Calu3 (cell line): ENCODE measurements at regions not wholly inside any gene's neighbourhood (a gene's known extent, or its start where the extent isn't known, plus 50 kb on each side); places are given as distances from the start of the nearest gene placed in this dataset.

ENCODE experiments used
- BruUV-seq: library from RNA; stranded (reverse); fragments of 400-500 nt; replicated peaks from 2 replicates; lab custom pipeline; 2021; lab: Mats Ljungman, UMichigan
- CTCF ChIA-PET: fragments of 300-600 bp; sonication (Branson Sonifier 250); formaldehyde crosslinking; loops from one replicate; lab custom pipeline; 2022; ENCODE audit warnings: antibody characterized with exemption; lab: Charles Lee
- DNase-seq: peaks from one replicate; pipeline ENCODE4 v3.0.0; 2022
- H3K27ac Mint-ChIP-seq: one replicate; pipeline ENCODE4 v1.8.0; 2022; ENCODE audit warnings: mixed read lengths; ENCODE audit not compliant: unreplicated experiment
- H3K27me3 Mint-ChIP-seq: one replicate; pipeline ENCODE4 v1.8.0; 2022; ENCODE audit warnings: mixed read lengths; ENCODE audit not compliant: unreplicated experiment
- H3K36me3 Mint-ChIP-seq: one replicate; pipeline ENCODE4 v1.8.0; 2022; ENCODE audit warnings: mild to moderate bottlenecking, moderate library complexity, mixed read lengths; ENCODE audit not compliant: insufficient read depth, unreplicated experiment
- H3K4me1 Mint-ChIP-seq: one replicate; pipeline ENCODE4 v1.8.0; 2022; ENCODE audit warnings: mild to moderate bottlenecking, low read depth, mixed read lengths; ENCODE audit not compliant: unreplicated experiment
- H3K4me3 Mint-ChIP-seq: one replicate; pipeline ENCODE4 v1.8.0; 2022; ENCODE audit warnings: mild to moderate bottlenecking, low read depth, moderate library complexity, mixed read lengths; ENCODE audit not compliant: unreplicated experiment
- H3K9me3 Mint-ChIP-seq: one replicate; pipeline ENCODE4 v1.8.0; 2022; ENCODE audit warnings: low read depth, mixed read lengths; ENCODE audit not compliant: unreplicated experiment
- CTCF ChIP-seq: fragments of 200-600 bp; IDR thresholded peaks from one replicate; pipeline ENCODE4 v1.8.0; 2022; ENCODE audit warnings: antibody characterized with exemption; ENCODE audit not compliant: unreplicated experiment
- intact Hi-C: fragments of 100-400 bp; cut with micrococcal nuclease; formaldehyde crosslinking; loops from one replicate; pipeline ENCODE4 v1.10.0; 2022; ENCODE audit not compliant: unreplicated experiment

- DNase-seq, result no peak
- H3K4me1 Mint-ChIP-seq, result no peaks in the 10 kb centered on the region
- intact Hi-C loops, result no loop called here
- H3K27me3 Mint-ChIP-seq, result no peaks in the 10 kb centered on the region
- H3K4me3 Mint-ChIP-seq, result no peak overlapping the region
- H3K27ac Mint-ChIP-seq, result no peak overlapping the region
- CTCF ChIA-PET, result interaction anchor here (0.6 kb wide), 1 partner anchor 530 kb away, joined by 3 read pairs; no protein-coding TSS in a partner anchor
- H3K36me3 Mint-ChIP-seq, result no peaks in the 10 kb centered on the region
- H3K9me3 Mint-ChIP-seq, result no peaks in the 10 kb centered on the region
- no TSS peak for BruUV-seq
- no peak for TF ChIP-seq CTCF
These were observed 518.5 kb upstream of the MARCKS start for GRCh38 chr6:113338644-113339043.

- CTCF ChIA-PET, result interaction anchor here (0.6 kb wide), 1 partner anchor 531 kb away, joined by 3 read pairs; no protein-coding TSS in a partner anchor
- intact Hi-C loops, result no loop called here
- TF ChIP-seq CTCF, result no peak
- Mint-ChIP-seq H3K9me3 (no peaks in the 10 kb centered on the region), H3K27me3 (no peaks in the 10 kb centered on the region), H3K36me3 (no peaks in the 10 kb centered on the region), H3K27ac (no peak overlapping the region), H3K4me3 (no peak overlapping the region), H3K4me1 (no peaks in the 10 kb centered on the region)
- no peak for DNase-seq
- BruUV-seq, result no TSS peak
These were observed 517.9 kb upstream of the MARCKS start for GRCh38 chr6:113339209-113339608.

- CTCF ChIA-PET, result interaction anchor here (0.7 kb wide), 3 partner anchors 124 to 565 kb away, joined by 3 to 6 read pairs (median 4); no protein-coding TSS in a partner anchor
- Mint-ChIP-seq H3K27ac (no peak overlapping the region), H3K27me3 (no peaks in the 10 kb centered on the region), H3K36me3 (no peaks in the 10 kb centered on the region), H3K4me3 (no peak overlapping the region), H3K9me3 (no peaks in the 10 kb centered on the region), H3K4me1 (no peaks in the 10 kb centered on the region)
- no peak for DNase-seq
- no TSS peak for BruUV-seq
- intact Hi-C loops, result no loop called here
- no peak for TF ChIP-seq CTCF
These were observed 516.8 kb upstream of the MARCKS start for GRCh38 chr6:113340371-113340770.

GRCh38 chr6:113343940-113344339, 513.2 kb upstream of the MARCKS start:
- no peaks in the 10 kb centered on the region for H3K9me3 Mint-ChIP-seq
- no peaks in the 10 kb centered on the region for H3K4me1 Mint-ChIP-seq
- intact Hi-C loops, result no loop called here
- no peaks in the 10 kb centered on the region for H3K36me3 Mint-ChIP-seq
- no TSS peak for BruUV-seq
- TF ChIP-seq CTCF, result no peak
- no peak for DNase-seq
- CTCF ChIA-PET, result interaction anchor here (0.7 kb wide), 1 partner anchor 37 kb away, joined by 3 read pairs; no protein-coding TSS in a partner anchor
- no peak overlapping the region for H3K27ac Mint-ChIP-seq
- no peak overlapping the region for H3K4me3 Mint-ChIP-seq
- no peaks in the 10 kb centered on the region for H3K27me3 Mint-ChIP-seq
